ENCODE measurements at regions not wholly inside any gene's neighbourhood (a gene's known extent, or its start where the extent isn't known, plus 50 kb on each side); places are given as distances from the start of the nearest gene placed in this dataset.

- no peak for TF ChIP-seq CTCF (IDR thresholded peaks at IDR 0.05)
- no peak for TF ChIP-seq POLR2A (IDR thresholded peaks at IDR 0.05)
- TF ChIP-seq POLR2AphosphoS5 (IDR thresholded peaks at IDR 0.05) = no peak
- no peak for TF ChIP-seq EP300 (IDR thresholded peaks at IDR 0.05)
- 55 to 82% methylated on average over 2 to 4 of the region's 4 CpGs for WGBS, 2 donors (ENCODE audit: low coverage in 1 of 2)
- H3K27ac ChIP-seq = no peak overlapping the region
These were observed 231.3 kb upstream of the PLXNA2 start for GRCh38 chr1:208475449-208475848.

GRCh38 chr1:208475951-208476845 is 232.0 kb upstream of the PLXNA2 start:
- Histone ChIP-seq H3K4me3 (no peak overlapping the region), H3K9me3 (no peaks in the 10 kb centered on the region), H3K4me1 (peaks cover 0 to 9% (median 7%) of the 10 kb centered on the region in 3 donors), H3K36me3 (no peaks in the 10 kb centered on the region), H3K27ac (peak overlapping the region in 1 of 4 donors; percentile 11), H3K27me3 (no peaks in the 10 kb centered on the region)
- TF ChIP-seq EP300 (IDR thresholded peaks at IDR 0.05) = no peak
- TF ChIP-seq CTCF (IDR thresholded peaks at IDR 0.05) = peak in 1 of 4 experiments; percentile 17
- WGBS, 2 donors (ENCODE audit: low coverage in 1 of 2) = 43 to 85% methylated on average over 2 to 4 of the region's 5 CpGs
- peak; percentile 34 for ATAC-seq

More at GRCh38 chr1:208475449-208475848, 231.3 kb upstream of the PLXNA2 start:
- peaks cover 3% of the 10 kb centered on the region for H3K27me3 ChIP-seq
- no peaks in the 10 kb centered on the region for H3K36me3 ChIP-seq
- no peaks in the 10 kb centered on the region for H3K9me3 ChIP-seq
- no peak overlapping the region for H3K4me3 ChIP-seq
- H3K4me1 ChIP-seq = peaks cover 0 to 9% (median 7%) of the 10 kb centered on the region in 3 donors
- ATAC-seq = no peak

- TF ChIP-seq EP300 (IDR thresholded peaks at IDR 0.05) (no peak), CTCF (IDR thresholded peaks at IDR 0.05) (no peak), POLR2A (IDR thresholded peaks at IDR 0.05) (no peak), POLR2AphosphoS5 (IDR thresholded peaks at IDR 0.05) (no peak)
- H3K9me3 ChIP-seq = no peaks in the 10 kb centered on the region
- ATAC-seq = no peak
- 55% methylated on average over 2 of the region's 2 CpGs; no CpG with 5 or more reads in 1 of the 2 donors for WGBS, 2 donors (ENCODE audit: low coverage in 1 of 2)
- no peak overlapping the region for H3K4me3 ChIP-seq
- no peaks in the 10 kb centered on the region for H3K27me3 ChIP-seq
- H3K36me3 ChIP-seq = no peaks in the 10 kb centered on the region
- H3K4me1 ChIP-seq = peaks cover 0 to 9% (median 7%) of the 10 kb centered on the region in 3 donors
- H3K27ac ChIP-seq = peak overlapping the region in 1 of 4 donors; percentile 11
These were observed 232.6 kb upstream of the PLXNA2 start for GRCh38 chr1:208476846-208477170.

- Histone ChIP-seq H3K27ac (no peak overlapping the region), H3K4me1 (peaks cover 0 to 9% (median 7%) of the 10 kb centered on the region in 3 donors), H3K4me3 (no peak overlapping the region), H3K27me3 (no peaks in the 10 kb centered on the region), H3K36me3 (no peaks in the 10 kb centered on the region), H3K9me3 (no peaks in the 10 kb centered on the region)
- 44 to 73% methylated on average over 4 to 7 of the region's 7 CpGs for WGBS, 2 donors (ENCODE audit: low coverage in 1 of 2)
- no peak for ATAC-seq
- no peak for TF ChIP-seq EP300 (IDR thresholded peaks at IDR 0.05)
- no peak for TF ChIP-seq CTCF (IDR thresholded peaks at IDR 0.05)
- TF ChIP-seq POLR2AphosphoS5 (IDR thresholded peaks at IDR 0.05) = no peak
- TF ChIP-seq POLR2A (IDR thresholded peaks at IDR 0.05) = no peak
These were observed 235.3 kb upstream of the PLXNA2 start for GRCh38 chr1:208479435-208479834.

GRCh38 chr1:208485512-208485911 is 241.3 kb upstream of the PLXNA2 start:
- no peaks in the 10 kb centered on the region for H3K36me3 ChIP-seq
- WGBS, 2 donors (ENCODE audit: low coverage in 1 of 2) = 43 to 68% methylated on average over 2 to 3 of the region's 3 CpGs
- no peak for TF ChIP-seq CTCF (IDR thresholded peaks at IDR 0.05)
- TF ChIP-seq POLR2AphosphoS5 (IDR thresholded peaks at IDR 0.05) = no peak
- TF ChIP-seq POLR2A (IDR thresholded peaks at IDR 0.05) = no peak
- TF ChIP-seq EP300 (IDR thresholded peaks at IDR 0.05) = no peak
- no peak for ATAC-seq
- H3K27ac ChIP-seq = no peak overlapping the region
- H3K4me3 ChIP-seq = no peak overlapping the region
- no peaks in the 10 kb centered on the region for H3K27me3 ChIP-seq
- H3K4me1 ChIP-seq = no peaks in the 10 kb centered on the region
- H3K9me3 ChIP-seq = no peaks in the 10 kb centered on the region
